ENCODE measurements at regions not wholly inside any gene's neighbourhood (a gene's known extent, or its start where the extent isn't known, plus 50 kb on each side); places are given as distances from the start of the nearest gene placed in this dataset.
"Not testable (repeated sequence)": the region's sequence is repeated elsewhere in the genome, so short reads cannot be mapped to it uniquely, and the experiment has no call there.

GRCh38 chr2:20499387-20499786 lies 52.5 kb downstream of the RHOB start:
- intact Hi-C loops (cut with DNase I; ENCODE audit: low total_unique reads), result no loop called here
- Histone ChIP-seq H3K27ac (no peak overlapping the region), H3K36me3 (no peaks in the 10 kb centered on the region), H3K4me3 (no peak overlapping the region), H3K27me3 (replicated peaks in 1 of 7) (no peaks in the 10 kb centered on the region), H3K4me1 (peaks cover 0 to 7% (median under 1%) of the 10 kb centered on the region in 6 donors), H3K9me3 (no peaks in the 10 kb centered on the region)
- no peak for DNase-seq
- WGBS, 5 donors, result 80 to 100% (median 92%) methylated on average over 1 to 2 of the region's 2 CpGs
- TF ChIP-seq POLR2AphosphoS5 (IDR thresholded peaks at IDR 0.05) (no peak), CTCF (IDR thresholded peaks at IDR 0.05 in 8 of 11, conservative IDR thresholded peaks at IDR 0.05 in 3 of 11) (no peak), POLR2A (IDR thresholded peaks at IDR 0.05) (no peak)

- intact Hi-C loops (cut with DNase I; ENCODE audit: low total_unique reads), result no loop called here
- Histone ChIP-seq H3K36me3 (no peaks in the 10 kb centered on the region), H3K4me3 (no peak overlapping the region), H3K27ac (no peak overlapping the region), H3K4me1 (no peaks in the 10 kb centered on the region), H3K27me3 (replicated peaks in 1 of 7) (no peaks in the 10 kb centered on the region), H3K9me3 (no peaks in the 10 kb centered on the region)
- no peak for DNase-seq
- TF ChIP-seq POLR2AphosphoS5 (IDR thresholded peaks at IDR 0.05) (no peak), CTCF (IDR thresholded peaks at IDR 0.05 in 8 of 11, conservative IDR thresholded peaks at IDR 0.05 in 3 of 11) (no peak), POLR2A (IDR thresholded peaks at IDR 0.05) (no peak)
- 69 to 82% (median 73%) methylated on average over 4 of the region's 4 CpGs for WGBS, 5 donors
These were observed 55.1 kb downstream of the RHOB start for GRCh38 chr2:20501974-20502373.

GRCh38 chr2:20502496-20502895 lies 55.6 kb downstream of the RHOB start:
- H3K4me3 ChIP-seq; H3K9me3 ChIP-seq; H3K4me1 ChIP-seq; intact Hi-C loops (cut with DNase I; ENCODE audit: low total_unique reads); H3K27me3 ChIP-seq (replicated peaks in 1 of 7); H3K27ac ChIP-seq; DNase-seq; H3K36me3 ChIP-seq: not testable (repeated sequence)
- WGBS, 5 donors, result 88 to 95% (median 89%) methylated on average over 12 of the region's 12 CpGs

DNA sequence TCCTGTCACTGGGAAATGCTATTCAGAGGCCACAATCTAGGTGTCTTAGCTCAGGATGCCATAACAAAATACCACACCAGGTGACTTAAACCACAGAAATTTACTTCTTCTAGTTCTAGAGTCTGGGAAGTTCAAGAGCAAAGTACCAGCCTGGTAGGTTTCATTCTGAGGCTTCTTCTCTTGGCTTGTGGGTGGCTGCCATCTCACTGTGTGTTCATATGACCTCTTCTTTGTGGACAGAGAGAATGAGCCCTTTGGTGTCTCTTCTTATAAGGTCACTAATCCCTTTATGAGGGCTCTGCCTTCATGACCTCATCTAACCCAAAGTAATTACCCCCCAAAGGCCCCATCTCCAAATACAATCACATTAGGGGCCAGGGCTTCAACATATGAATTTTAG lies 57.3 kb downstream of the RHOB start:
- no peaks in the 10 kb centered on the region for H3K27me3 ChIP-seq (replicated peaks in 1 of 7)
- H3K4me3 ChIP-seq, result no peak overlapping the region
- H3K4me1 ChIP-seq, result peaks cover 0 to 3% (median 0%) of the 10 kb centered on the region in 6 donors
- no peak overlapping the region for H3K27ac ChIP-seq
- no peaks in the 10 kb centered on the region for H3K9me3 ChIP-seq
- DNase-seq, result no peak
- H3K36me3 ChIP-seq, result no peaks in the 10 kb centered on the region
- TF ChIP-seq CTCF (IDR thresholded peaks at IDR 0.05 in 8 of 11, conservative IDR thresholded peaks at IDR 0.05 in 3 of 11), result no peak
- no peak for TF ChIP-seq POLR2AphosphoS5 (IDR thresholded peaks at IDR 0.05)
- no peak for TF ChIP-seq POLR2A (IDR thresholded peaks at IDR 0.05)
- intact Hi-C loops (cut with DNase I; ENCODE audit: low total_unique reads), result no loop called here

- no peak overlapping the region for H3K4me3 ChIP-seq
- no peak for DNase-seq
- H3K9me3 ChIP-seq, result no peaks in the 10 kb centered on the region
- WGBS, 5 donors, result 68 to 91% (median 87%) methylated on average over 2 to 4 of the region's 4 CpGs
- H3K27ac ChIP-seq, result peak overlapping the region in 4 of 8 donors; percentile 18 to 52 (median 35)
- no peaks in the 10 kb centered on the region for H3K27me3 ChIP-seq (replicated peaks in 1 of 7)
- no peaks in the 10 kb centered on the region for H3K36me3 ChIP-seq
- peaks cover 0 to 3% (median 0%) of the 10 kb centered on the region in 6 donors for H3K4me1 ChIP-seq
- intact Hi-C loops (cut with DNase I; ENCODE audit: low total_unique reads), result no loop called here
- TF ChIP-seq POLR2A (IDR thresholded peaks at IDR 0.05) (no peak), CTCF (IDR thresholded peaks at IDR 0.05 in 8 of 11, conservative IDR thresholded peaks at IDR 0.05 in 3 of 11) (no peak), POLR2AphosphoS5 (IDR thresholded peaks at IDR 0.05) (no peak)
These were observed 59.4 kb downstream of the RHOB start for GRCh38 chr2:20506201-20506685.

All from spleen (tissue), 11 donors.